GM13976 (cell line): ENCODE measurements at regions not wholly inside any gene's neighbourhood (a gene's known extent, or its start where the extent isn't known, plus 50 kb on each side); places are given as distances from the start of the nearest gene placed in this dataset.
A peak's percentile ranks its signal among the peaks of the same experiment; 100 is the strongest.

ENCODE experiments used
- DNase-seq: peaks from one replicate; pipeline ENCODE4 v3.0.0; 2012; ENCODE audit warnings: low spot score
- in situ Hi-C: fragments of 300-500 bp; cut with MboI; formaldehyde crosslinking; loops from one replicate; pipeline ENCODE4 v1.12.0; 2022; ENCODE audit warnings: low sequenced_read_pairs, mixed read lengths, inconsistent platforms; ENCODE audit not compliant: unreplicated experiment
- TF ChIP-seq, protein P1 (sequence below): IDR thresholded peaks from 2 replicates; pipeline ENCODE4 v1.5.1; 2012; ENCODE audit warnings: borderline replicate concordance, mild to moderate bottlenecking; ENCODE audit not compliant: insufficient read depth; ENCODE audit errors: extremely low read depth, missing control alignments, control extremely low read depth

DNA sequence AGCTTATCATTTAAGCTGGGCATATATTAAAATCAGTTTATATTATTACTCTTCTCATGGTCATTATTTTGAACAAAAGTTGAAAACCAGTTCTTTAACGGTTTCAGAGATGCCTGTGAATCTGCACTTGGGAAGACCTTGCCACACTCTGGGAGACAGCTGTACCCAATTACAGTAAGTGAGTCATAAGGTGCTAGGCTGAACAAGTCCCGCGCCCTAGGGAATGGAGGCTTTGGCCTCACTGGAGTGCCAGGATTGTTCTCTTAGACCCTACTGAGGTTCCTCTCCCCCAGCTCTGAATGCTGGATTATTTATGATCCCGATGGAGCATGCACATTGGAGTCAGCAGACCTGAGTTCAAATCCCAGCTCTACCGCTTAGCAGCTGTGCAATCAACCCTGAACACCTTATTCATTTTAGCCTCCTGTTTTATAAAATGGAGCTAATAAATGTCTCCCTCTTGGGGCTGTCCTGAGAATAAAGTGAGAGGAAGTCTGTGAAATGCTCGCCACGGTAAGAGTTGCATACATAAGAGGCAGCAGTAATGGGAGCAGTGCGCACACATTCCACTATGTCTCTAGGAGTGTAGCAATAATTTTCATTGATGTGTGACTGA lies 266.2 kb downstream of the FOXD2 start:
- in situ Hi-C loops, result loop anchor here (10.0 to 25.0 kb wide), 2 partner anchors 259 to 517 kb away; partner anchors contain the start of gene PDZK1IP1
- TF ChIP-seq, protein P1, sequence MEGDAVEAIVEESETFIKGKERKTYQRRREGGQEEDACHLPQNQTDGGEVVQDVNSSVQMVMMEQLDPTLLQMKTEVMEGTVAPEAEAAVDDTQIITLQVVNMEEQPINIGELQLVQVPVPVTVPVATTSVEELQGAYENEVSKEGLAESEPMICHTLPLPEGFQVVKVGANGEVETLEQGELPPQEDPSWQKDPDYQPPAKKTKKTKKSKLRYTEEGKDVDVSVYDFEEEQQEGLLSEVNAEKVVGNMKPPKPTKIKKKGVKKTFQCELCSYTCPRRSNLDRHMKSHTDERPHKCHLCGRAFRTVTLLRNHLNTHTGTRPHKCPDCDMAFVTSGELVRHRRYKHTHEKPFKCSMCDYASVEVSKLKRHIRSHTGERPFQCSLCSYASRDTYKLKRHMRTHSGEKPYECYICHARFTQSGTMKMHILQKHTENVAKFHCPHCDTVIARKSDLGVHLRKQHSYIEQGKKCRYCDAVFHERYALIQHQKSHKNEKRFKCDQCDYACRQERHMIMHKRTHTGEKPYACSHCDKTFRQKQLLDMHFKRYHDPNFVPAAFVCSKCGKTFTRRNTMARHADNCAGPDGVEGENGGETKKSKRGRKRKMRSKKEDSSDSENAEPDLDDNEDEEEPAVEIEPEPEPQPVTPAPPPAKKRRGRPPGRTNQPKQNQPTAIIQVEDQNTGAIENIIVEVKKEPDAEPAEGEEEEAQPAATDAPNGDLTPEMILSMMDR, result no peak
- DNase-seq, result no peak

DNA sequence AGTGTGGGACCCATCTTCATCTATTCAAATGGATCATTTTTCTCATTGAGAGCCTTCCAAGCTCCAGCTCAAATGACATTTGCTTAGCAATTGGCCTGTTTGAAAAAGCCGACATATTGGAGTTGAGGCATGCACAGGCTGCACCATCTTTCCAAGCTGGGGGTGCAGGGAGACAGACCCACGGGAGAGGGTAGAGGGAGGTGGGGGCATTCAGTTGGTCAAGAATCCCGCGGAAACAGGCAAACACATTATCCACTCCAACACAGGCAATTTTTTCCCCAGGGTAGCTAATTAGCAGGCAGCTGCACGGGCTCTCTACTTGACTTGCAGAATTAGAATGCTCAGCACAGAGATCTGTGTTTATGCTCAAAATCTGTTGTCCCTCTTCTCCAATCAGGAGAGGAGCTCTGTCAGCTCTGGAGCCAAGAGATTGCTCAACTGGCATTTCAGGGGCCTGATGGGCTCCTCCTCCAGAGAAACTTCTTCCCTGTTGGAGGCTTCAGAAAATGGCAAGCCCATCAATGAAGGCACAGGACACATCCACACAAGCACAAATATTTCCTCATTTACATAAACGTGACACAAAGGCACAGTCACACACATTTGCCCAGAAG lies 267.8 kb downstream of the FOXD2 start:
- in situ Hi-C loops, result loop anchor here (10.0 to 25.0 kb wide), 2 partner anchors 261 to 518 kb away; partner anchors contain the start of gene PDZK1IP1
- TF ChIP-seq, protein P1, result no peak
- no peak for DNase-seq

DNA sequence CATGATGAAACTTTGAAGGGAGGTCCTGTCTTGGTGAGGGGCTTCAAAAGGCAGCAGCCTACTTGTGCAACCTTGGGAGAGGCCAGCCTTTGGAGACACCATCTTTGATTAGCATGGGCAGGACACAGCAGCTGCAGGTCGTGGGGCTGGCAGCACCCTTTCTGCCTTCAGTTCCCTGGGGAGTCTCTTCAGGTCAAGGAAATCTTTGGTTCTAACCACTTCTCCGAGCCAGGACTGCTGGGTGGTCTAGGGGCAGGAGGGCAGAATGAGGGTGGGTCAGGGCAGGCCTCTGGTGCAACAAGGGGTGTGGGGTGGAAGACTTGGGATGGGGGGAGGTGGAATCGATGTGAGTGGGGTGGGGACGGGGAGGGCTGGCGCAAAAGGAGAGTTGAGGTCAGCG lies 269.7 kb downstream of the FOXD2 start:
- TF ChIP-seq, protein P1, result no peak
- in situ Hi-C loops, result loop anchor here (10.0 to 25.0 kb wide), 2 partner anchors 263 to 520 kb away; partner anchors contain the start of gene PDZK1IP1
- DNase-seq, result no peak

DNA sequence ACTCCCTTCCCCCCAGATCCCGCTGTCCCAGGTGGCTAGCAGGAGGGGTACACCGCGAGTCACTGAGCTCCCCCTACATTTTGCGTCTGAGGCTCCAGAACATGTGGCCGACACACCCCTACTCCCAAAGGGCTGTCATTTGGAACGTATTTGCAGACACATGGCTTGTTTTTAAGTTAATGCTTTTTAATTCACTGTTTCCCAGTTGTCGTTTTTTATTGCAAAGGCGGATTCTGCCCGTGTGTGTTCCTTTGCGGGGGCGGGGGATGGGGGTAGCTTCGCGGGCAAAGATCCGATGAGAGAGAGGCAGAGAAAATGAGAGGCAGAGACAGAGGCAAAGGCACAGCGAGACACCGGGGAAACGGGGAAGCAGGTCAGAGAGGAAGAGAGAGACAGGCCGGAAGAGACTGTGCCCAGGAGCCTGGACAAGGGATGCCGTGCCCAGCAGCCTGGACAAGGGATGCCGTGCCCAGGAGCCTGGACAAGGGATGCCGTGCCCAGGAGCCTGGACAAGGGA lies 270.2 kb downstream of the FOXD2 start:
- TF ChIP-seq, protein P1, result no peak
- DNase-seq, result no peak
- in situ Hi-C loops, result loop anchor here (10.0 to 25.0 kb wide), 2 partner anchors 263 to 521 kb away; partner anchors contain the start of gene PDZK1IP1

DNA sequence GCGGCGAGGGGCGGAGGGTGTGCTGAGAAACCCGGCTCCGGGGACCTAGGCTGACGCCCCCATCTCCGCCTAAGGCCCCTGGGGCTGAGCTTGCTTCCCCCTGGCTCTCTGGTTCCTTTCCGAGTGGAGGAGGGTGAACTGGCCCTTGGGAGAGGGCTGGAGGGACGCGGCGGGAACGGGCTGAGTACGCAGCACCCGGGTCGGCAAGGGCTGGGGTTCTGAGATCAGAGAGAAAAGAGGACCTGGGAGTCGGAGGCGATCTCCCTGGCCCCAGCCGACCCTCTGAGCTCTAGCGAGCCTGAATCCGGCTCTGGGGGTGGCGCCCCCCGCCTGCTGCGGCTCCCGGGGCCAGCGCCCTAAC lies 270.8 kb downstream of the FOXD2 start:
- TF ChIP-seq, protein P1, result no peak
- DNase-seq, result no peak
- in situ Hi-C loops, result loop anchor here (10.0 to 25.0 kb wide), 2 partner anchors 264 to 521 kb away; partner anchors contain the start of gene PDZK1IP1

DNA sequence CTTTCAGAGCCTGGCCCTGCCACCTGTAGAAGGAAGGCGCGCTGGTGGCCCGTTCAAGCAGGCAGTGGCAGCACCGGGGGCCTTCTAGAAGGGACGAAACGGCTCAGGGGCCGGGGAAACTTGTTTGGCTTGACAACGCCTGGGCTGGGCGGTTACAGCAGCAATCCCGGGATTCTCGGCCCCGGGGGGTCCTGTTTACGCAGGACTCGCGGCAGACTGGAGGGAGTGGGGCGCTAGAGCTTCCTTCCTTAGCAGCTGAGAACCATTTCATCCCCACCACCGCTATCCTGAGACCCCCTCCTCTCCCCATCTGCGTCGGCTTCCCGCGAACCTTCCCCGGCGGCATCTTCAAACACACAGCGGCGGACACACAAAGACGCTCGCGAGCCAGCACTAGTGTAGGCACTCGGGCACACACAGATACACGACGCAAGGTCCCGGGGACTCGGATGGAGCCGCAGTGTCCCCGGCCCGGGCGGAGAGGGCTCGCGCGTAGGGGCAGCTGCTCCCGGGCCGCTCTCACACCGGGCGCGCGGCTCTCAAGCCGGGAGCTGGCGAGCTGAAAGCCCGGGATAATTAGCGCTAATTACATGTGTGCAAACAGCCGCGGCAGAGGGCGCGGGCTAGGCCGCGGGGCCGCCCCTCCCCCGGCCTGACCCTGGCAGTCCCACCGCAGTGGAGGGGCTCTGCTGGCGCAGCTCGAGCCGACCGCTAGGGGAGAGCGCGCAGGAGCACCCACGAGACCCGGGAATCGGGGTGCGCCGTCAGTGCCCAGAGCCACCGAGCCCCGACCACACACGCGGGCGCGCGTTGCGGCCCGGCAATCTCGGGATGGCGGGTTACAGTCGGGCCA lies 271.4 kb downstream of the FOXD2 start:
- in situ Hi-C loops, result loop anchor here (10.0 to 25.0 kb wide), 2 partner anchors 264 to 522 kb away; partner anchors contain the start of gene PDZK1IP1
- peak; percentile 70 for DNase-seq
- TF ChIP-seq, protein P1, result no peak
